IMR-90 (cell line): ENCODE measurements at regions not wholly inside any gene's neighbourhood (a gene's known extent, or its start where the extent isn't known, plus 50 kb on each side); places are given as distances from the start of the nearest gene placed in this dataset.

ENCODE experiments used
- RCOR1 ChIP-seq: IDR thresholded peaks from 2 replicates; pipeline ENCODE4 v1.6.1; 2012; ENCODE audit warnings: mild to moderate bottlenecking, low read length, improper control_type of control experiment; ENCODE audit not compliant: insufficient replicate concordance
- TF ChIP-seq, protein P1 (sequence below): conservative IDR thresholded peaks from 2 replicates; pipeline ENCODE4 v1.5.1; 2012; ENCODE audit warnings: mild to moderate bottlenecking, low read depth, low read length, improper control_type of control experiment

DNA sequence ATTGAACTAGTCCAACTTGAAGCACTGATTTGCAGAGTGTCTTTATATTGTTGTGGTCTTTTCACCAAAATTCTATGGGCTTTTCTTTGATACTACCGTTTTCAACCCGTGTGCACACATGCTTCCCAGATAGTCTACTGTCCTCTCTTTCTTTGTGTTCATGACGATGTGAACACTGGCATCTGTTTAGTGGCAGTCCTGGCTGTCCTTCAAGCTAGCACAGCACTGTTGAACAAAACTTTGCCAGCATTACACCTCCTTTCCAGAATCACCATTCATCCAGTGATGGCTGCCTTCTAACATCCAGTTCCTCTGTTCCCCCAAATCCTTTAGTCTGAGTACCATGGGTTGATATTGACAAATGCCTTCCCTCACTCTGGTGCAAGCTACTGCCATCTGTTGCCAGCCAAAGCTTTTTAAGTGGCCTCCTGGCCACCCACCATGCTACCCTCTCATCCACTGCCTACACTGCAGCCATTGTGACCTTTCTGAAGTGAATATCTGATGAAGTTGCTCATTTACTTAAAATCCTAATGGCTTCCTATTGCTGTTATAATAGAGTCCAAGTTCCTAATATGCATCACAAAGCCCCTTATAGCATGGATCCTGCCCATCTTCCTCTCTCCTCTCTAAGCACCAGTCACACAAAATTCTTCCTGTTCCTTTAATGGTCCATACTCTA, 94.3 kb downstream of the NIBAN1 start:
- TF ChIP-seq, protein P1, sequence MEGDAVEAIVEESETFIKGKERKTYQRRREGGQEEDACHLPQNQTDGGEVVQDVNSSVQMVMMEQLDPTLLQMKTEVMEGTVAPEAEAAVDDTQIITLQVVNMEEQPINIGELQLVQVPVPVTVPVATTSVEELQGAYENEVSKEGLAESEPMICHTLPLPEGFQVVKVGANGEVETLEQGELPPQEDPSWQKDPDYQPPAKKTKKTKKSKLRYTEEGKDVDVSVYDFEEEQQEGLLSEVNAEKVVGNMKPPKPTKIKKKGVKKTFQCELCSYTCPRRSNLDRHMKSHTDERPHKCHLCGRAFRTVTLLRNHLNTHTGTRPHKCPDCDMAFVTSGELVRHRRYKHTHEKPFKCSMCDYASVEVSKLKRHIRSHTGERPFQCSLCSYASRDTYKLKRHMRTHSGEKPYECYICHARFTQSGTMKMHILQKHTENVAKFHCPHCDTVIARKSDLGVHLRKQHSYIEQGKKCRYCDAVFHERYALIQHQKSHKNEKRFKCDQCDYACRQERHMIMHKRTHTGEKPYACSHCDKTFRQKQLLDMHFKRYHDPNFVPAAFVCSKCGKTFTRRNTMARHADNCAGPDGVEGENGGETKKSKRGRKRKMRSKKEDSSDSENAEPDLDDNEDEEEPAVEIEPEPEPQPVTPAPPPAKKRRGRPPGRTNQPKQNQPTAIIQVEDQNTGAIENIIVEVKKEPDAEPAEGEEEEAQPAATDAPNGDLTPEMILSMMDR = no peak
- no peak for TF ChIP-seq RCOR1
